ENCODE measurements at regions not wholly inside any gene's neighbourhood (a gene's known extent, or its start where the extent isn't known, plus 50 kb on each side); places are given as distances from the start of the nearest gene placed in this dataset.

DNA sequence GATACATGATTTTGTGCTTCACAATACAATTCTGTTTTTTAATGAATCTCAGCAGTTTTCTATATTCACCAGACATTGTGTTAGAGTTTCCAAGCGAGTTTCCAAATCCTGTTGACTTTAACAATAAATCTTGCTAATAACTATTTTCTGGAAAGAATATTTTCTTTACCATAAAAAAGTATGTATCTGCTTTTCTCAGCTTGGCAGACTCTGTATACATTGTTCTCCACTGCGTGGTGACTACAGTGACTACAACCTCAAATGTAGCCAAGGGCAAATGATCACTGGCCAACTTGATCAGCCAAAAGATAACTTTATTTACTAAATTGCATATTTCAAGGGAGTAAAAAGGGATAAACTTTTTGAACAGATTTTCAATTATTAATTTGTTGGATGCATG is 325.9 kb upstream of the ADAMTS5 start:
- no TSS peak for BruUV-seq (replicated peaks)
- peaks cover 28% of the 10 kb centered on the region for H3K9me3 Mint-ChIP-seq (ENCODE audit: unreplicated experiment)
- CTCF ChIA-PET = no interaction called here
- H3K4me1 Mint-ChIP-seq (ENCODE audit: low read depth, unreplicated experiment) = peaks cover 16% of the 10 kb centered on the region
- no peaks in the 10 kb centered on the region for H3K36me3 ChIP-seq (ENCODE audit: control insufficient read depth, insufficient read depth, low read length)
- H3K4me3 Mint-ChIP-seq (ENCODE audit: unreplicated experiment) = no peak overlapping the region
- TF ChIP-seq, protein P1, sequence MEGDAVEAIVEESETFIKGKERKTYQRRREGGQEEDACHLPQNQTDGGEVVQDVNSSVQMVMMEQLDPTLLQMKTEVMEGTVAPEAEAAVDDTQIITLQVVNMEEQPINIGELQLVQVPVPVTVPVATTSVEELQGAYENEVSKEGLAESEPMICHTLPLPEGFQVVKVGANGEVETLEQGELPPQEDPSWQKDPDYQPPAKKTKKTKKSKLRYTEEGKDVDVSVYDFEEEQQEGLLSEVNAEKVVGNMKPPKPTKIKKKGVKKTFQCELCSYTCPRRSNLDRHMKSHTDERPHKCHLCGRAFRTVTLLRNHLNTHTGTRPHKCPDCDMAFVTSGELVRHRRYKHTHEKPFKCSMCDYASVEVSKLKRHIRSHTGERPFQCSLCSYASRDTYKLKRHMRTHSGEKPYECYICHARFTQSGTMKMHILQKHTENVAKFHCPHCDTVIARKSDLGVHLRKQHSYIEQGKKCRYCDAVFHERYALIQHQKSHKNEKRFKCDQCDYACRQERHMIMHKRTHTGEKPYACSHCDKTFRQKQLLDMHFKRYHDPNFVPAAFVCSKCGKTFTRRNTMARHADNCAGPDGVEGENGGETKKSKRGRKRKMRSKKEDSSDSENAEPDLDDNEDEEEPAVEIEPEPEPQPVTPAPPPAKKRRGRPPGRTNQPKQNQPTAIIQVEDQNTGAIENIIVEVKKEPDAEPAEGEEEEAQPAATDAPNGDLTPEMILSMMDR (IDR thresholded peaks at IDR 0.05; ENCODE audit: insufficient read depth in 1 of 2, low read depth in 1 of 2, low read length in 1 of 2, severe bottlenecking in 1 of 2, unreplicated experiment in 1 of 2) = no peak
- H3K4me3 ChIP-seq (ENCODE audit: low read depth, low read length) = no peak overlapping the region
- H3K27me3 ChIP-seq (replicated peaks; ENCODE audit: control insufficient read depth, insufficient read depth, low read length) = no peaks in the 10 kb centered on the region
- no peak overlapping the region for H3K27ac Mint-ChIP-seq (ENCODE audit: unreplicated experiment)
- POLR2A ChIA-PET = no interaction called here
- H3K36me3 Mint-ChIP-seq (ENCODE audit: insufficient read depth, unreplicated experiment) = no peaks in the 10 kb centered on the region
- no peaks in the 10 kb centered on the region for H3K27me3 Mint-ChIP-seq (ENCODE audit: insufficient read depth, unreplicated experiment)
- DNase-seq = no peak
- intact Hi-C loops (cut with micrococcal nuclease; ENCODE audit: unreplicated experiment) = no loop called here
- peaks cover 31% of the 10 kb centered on the region for H3K4me1 ChIP-seq
- peaks cover 10% of the 10 kb centered on the region; the same call in 1 of the 2 replicates for H3K9me3 ChIP-seq

DNA sequence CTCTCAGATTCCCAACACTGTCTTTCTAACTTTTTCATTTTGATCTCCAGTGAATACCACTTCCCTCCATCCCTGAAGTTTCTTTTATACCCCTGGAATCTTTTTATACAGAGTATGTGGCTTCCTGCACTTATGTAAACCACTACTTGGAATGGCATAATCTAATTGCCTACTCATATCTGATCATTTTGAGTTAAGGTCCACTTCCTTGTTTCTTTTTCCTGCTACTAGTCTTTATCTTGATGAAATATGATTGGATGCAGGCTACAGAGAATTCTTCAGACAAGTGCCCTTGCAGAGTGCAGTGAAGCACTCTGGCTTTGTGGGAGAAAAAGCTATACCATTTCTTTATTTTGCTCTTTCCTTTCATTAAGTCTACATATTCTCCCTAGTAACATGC is 325.3 kb upstream of the ADAMTS5 start:
- Mint-ChIP-seq H3K9me3 (ENCODE audit: unreplicated experiment) (peaks cover 34% of the 10 kb centered on the region), H3K27ac (ENCODE audit: unreplicated experiment) (peak overlapping the region; percentile 8), H3K36me3 (ENCODE audit: insufficient read depth, unreplicated experiment) (no peaks in the 10 kb centered on the region), H3K4me1 (ENCODE audit: low read depth, unreplicated experiment) (peaks cover 16% of the 10 kb centered on the region), H3K27me3 (ENCODE audit: insufficient read depth, unreplicated experiment) (no peaks in the 10 kb centered on the region), H3K4me3 (ENCODE audit: unreplicated experiment) (no peak overlapping the region)
- Histone ChIP-seq H3K27me3 (replicated peaks; ENCODE audit: control insufficient read depth, insufficient read depth, low read length) (no peaks in the 10 kb centered on the region), H3K9me3 (peaks cover 10% of the 10 kb centered on the region; the same call in 1 of the 2 replicates), H3K36me3 (ENCODE audit: control insufficient read depth, insufficient read depth, low read length) (no peaks in the 10 kb centered on the region), H3K4me1 (peaks cover 31% of the 10 kb centered on the region), H3K4me3 (ENCODE audit: low read depth, low read length) (no peak overlapping the region)
- intact Hi-C loops (cut with micrococcal nuclease; ENCODE audit: unreplicated experiment) = no loop called here
- TF ChIP-seq, protein P1 (IDR thresholded peaks at IDR 0.05; ENCODE audit: insufficient read depth in 1 of 2, low read depth in 1 of 2, low read length in 1 of 2, severe bottlenecking in 1 of 2, unreplicated experiment in 1 of 2) = no peak
- ChIA-PET CTCF (no interaction called here), POLR2A (no interaction called here)
- no peak for DNase-seq
- no TSS peak for BruUV-seq (replicated peaks)

DNA sequence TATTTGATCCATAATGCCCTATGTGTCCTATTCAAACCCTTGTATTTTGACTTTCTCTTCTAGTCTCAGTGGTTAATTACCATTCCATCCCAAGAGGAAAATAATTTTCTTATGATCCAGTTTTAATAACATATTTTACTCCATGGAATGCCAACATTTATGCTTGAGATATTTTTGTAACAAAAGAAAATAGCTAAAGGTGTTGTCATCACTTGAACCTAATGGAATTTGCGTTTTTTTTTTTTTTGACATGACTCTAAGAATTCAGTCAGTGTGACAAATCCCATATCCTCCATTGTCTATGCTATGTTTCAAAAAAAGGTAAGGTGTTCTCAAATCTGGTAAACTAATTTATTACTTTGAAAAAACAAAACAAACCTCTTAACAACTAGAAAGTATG is 324.1 kb upstream of the ADAMTS5 start:
- Mint-ChIP-seq H3K4me1 (ENCODE audit: low read depth, unreplicated experiment) (peaks cover 16% of the 10 kb centered on the region), H3K27me3 (ENCODE audit: insufficient read depth, unreplicated experiment) (no peaks in the 10 kb centered on the region), H3K9me3 (ENCODE audit: unreplicated experiment) (peaks cover 35% of the 10 kb centered on the region), H3K36me3 (ENCODE audit: insufficient read depth, unreplicated experiment) (no peaks in the 10 kb centered on the region), H3K27ac (ENCODE audit: unreplicated experiment) (peak overlapping the region; percentile 76), H3K4me3 (ENCODE audit: unreplicated experiment) (peak overlapping the region; percentile 58)
- TF ChIP-seq, protein P1 (IDR thresholded peaks at IDR 0.05; ENCODE audit: insufficient read depth in 1 of 2, low read depth in 1 of 2, low read length in 1 of 2, severe bottlenecking in 1 of 2, unreplicated experiment in 1 of 2) = no peak
- no peaks in the 10 kb centered on the region for H3K36me3 ChIP-seq (ENCODE audit: control insufficient read depth, insufficient read depth, low read length)
- intact Hi-C loops (cut with micrococcal nuclease; ENCODE audit: unreplicated experiment) = no loop called here
- no peak for DNase-seq
- H3K27me3 ChIP-seq (replicated peaks; ENCODE audit: control insufficient read depth, insufficient read depth, low read length) = no peaks in the 10 kb centered on the region
- ChIA-PET CTCF (no interaction called here), POLR2A (no interaction called here)
- H3K9me3 ChIP-seq = peaks cover 10% of the 10 kb centered on the region; the same call in 1 of the 2 replicates
- H3K4me3 ChIP-seq (ENCODE audit: low read depth, low read length) = no peak overlapping the region
- BruUV-seq (replicated peaks) = no TSS peak
- peaks cover 31% of the 10 kb centered on the region for H3K4me1 ChIP-seq

Data from Caco-2 (cell line).